Loucy (cell line): ENCODE measurements at regions not wholly inside any gene's neighbourhood (a gene's known extent, or its start where the extent isn't known, plus 50 kb on each side); places are given as distances from the start of the nearest gene placed in this dataset.

Experiments
- EZH2phosphoT487 ChIP-seq: fragments of 200-600 bp; IDR thresholded peaks from 2 replicates; pipeline ENCODE4 v1.6.1; 2018; ENCODE audit warnings: antibody characterized with exemption, mild to moderate bottlenecking, moderate library complexity, borderline replicate concordance
- TF ChIP-seq, protein P1 (sequence below): fragments of 200-600 bp; sonication (generic); conservative IDR thresholded peaks from 2 replicates; pipeline ENCODE4 v1.5.1; 2014; ENCODE audit warnings: mild to moderate bottlenecking, antibody characterized with exemption, low read length

DNA sequence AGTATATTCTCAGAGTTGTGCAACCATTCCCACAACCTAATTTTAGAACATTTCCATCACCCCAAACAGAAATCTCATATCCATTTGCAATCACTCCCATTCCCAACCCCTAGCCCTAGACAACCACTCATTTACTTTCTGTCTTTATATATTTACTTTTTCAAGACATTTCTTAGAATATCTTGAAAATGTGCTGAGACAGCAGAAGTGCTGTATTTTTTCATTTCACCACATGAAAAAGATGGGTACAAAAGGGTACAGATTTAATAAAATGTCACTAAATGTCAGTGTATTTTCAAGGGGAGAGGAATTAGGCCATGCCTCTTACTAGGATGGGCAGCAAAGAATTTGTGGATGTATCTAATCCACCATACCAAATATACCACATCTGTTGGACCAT, 51.6 kb upstream of the CCDC6 start:
- TF ChIP-seq, protein P1, sequence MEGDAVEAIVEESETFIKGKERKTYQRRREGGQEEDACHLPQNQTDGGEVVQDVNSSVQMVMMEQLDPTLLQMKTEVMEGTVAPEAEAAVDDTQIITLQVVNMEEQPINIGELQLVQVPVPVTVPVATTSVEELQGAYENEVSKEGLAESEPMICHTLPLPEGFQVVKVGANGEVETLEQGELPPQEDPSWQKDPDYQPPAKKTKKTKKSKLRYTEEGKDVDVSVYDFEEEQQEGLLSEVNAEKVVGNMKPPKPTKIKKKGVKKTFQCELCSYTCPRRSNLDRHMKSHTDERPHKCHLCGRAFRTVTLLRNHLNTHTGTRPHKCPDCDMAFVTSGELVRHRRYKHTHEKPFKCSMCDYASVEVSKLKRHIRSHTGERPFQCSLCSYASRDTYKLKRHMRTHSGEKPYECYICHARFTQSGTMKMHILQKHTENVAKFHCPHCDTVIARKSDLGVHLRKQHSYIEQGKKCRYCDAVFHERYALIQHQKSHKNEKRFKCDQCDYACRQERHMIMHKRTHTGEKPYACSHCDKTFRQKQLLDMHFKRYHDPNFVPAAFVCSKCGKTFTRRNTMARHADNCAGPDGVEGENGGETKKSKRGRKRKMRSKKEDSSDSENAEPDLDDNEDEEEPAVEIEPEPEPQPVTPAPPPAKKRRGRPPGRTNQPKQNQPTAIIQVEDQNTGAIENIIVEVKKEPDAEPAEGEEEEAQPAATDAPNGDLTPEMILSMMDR: no peak
- no peak for TF ChIP-seq EZH2phosphoT487
